HG03565 (cell line): ENCODE measurements at regions not wholly inside any gene's neighbourhood (a gene's known extent, or its start where the extent isn't known, plus 50 kb on each side); places are given as distances from the start of the nearest gene placed in this dataset.
"Not testable (repeated sequence)": the region's sequence is repeated elsewhere in the genome, so short reads cannot be mapped to it uniquely, and the experiment has no call there.

Source experiments
- ATAC-seq: cut with Tn5 transposase; IDR thresholded peaks from one replicate; pipeline ENCODE4 v1.9.1; 2021; ENCODE audit warnings: mild to moderate bottlenecking, moderate library complexity; ENCODE audit not compliant: unreplicated experiment

DNA sequence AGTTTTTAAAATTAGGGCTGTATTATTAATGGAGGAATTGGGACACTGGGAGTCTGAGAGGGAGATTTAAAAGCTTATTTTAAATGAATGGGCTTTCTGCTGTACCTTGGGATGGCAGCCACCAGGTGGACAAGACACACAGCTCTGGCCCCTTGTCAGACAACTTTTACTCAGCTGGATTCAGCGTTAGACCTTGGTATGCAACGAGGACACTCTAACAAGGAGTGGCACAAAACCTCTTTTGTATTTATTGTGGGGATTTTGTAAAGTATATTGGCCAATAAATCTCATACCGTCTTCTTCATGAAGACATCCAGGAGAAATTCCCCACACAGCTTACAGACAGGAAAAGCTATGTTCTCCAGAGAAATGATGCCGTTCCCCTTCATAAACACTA, 105.7 kb downstream of the LCA5 start:
- ATAC-seq = no peak

DNA sequence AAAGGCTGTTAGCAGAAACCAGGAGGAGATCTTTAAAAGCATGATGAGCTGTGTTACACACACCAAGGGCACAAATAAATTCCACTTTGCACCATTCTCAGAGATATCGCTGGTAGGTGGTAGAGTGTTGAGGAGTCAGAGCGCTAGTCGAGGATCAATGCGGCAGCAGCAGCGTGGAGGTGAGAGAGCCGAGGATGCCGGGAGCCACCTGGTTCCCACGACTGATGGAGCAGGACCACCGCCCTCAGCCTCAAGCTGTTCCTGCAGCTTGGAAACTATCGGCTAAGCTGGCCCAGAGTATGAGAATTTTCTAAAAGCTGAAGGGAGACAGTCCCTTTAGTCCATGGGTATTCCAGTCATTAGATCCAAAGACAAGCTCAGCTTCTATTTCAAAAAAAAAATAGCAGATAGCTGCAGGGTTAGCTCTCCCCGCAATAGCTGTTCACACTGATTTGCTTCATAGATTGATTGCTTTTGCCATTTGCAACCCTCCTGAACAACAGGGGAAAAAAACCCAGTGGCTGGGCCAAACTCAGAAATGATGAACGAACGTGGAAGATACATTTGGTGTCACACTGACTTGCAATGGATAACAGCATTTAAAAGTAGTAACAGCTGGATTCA, 106.2 kb downstream of the LCA5 start:
- no peak for ATAC-seq

DNA sequence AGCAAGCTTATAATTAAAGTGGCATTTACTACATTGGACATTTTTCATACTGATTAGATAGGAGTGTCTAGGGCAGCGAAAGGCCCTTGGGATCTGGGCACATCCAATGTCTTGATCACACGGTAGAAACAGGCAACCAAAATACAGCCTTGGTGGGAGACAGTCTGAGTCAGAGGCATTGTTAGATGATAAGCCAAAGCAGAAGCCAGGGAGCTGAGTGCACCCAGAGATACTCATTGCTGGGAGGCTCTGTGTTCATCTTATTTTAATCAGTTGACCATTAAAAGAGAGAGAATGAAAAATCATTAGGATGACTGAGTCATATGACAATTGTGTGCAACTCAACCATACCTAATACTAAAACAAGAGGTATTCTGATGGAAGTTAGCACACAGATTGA, 109.5 kb downstream of the LCA5 start:
- no peak for ATAC-seq

DNA sequence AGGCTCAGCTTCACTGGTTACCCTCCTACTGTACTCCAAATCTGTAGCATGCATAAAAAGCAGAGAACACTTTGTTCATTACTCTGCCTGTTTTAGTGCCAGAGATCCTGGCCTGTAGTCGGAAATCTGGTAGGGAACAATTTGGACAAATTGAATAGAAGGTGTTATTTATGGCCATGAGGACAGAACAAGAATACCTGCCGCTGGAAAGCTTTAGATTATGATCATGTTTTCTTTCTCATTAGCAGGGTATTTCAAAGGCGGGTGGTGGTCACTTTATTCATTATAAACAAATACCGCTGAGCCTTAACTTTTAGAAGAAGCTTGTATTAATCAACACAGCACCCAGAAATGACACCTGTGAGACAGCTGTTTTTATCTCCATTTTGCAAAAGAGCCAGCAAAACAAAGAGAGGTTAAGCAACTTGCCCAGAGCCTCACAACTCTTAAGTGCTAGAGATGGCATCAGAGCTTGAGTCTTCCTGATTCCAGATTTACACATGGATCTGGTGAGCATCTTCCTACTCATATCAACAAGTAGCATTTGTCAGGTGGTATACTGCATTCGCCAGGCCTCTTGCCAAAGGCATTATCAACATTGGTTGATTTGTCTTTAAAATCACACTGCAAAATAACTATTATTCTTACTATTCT, 110.5 kb downstream of the LCA5 start:
- no peak for ATAC-seq

DNA sequence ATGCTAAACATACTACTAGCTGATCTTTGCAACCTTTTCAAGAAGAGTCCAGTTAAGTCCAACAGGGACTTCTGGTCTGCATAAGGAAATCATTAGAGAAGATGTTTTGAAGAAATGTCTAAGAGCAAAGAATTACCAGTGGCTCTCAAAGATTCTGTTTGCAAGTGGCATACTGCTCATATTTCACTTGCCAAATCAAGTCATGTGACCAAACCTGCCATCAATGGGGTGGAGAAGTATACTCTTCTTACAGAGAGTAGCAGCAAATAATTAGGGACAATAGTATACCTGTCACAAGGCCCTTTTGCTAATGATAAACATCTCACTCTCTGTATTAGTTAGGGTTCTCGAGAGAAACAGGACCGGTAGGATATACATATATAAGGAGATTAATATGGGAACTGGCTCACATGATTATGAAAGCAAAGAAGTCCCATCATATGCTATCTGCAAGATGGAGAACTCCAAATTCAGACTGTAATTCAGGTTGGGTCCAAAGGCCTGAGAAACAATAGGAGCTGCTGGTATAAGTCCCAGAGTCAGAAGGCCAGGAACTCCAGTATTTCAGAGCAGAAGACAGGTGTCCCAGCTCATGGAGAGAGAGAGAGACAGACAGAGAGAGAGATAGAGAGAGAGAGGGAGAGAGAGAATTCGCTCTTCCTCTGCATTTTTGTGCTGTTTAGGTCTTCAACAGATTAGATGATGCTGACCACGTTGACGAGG, 111.5 kb downstream of the LCA5 start:
- no peak for ATAC-seq

DNA sequence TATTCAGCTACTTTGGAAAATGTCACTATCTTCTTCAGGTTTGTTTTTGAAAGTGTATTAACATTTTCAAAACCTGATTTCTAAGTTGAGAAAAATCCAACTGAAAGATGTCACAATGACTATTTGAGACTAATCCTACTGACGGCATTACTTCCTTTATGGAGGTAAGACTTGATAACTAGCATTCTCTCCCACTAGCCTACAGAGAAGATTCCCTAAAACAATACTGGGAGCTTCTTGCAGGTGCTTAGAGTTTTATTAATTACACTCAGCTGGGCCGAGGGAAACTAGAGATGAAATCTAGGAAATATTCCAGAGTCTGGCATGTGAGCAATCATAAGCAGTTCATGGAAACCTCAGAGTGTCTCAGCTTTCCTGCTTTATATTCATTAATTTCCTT, 114.0 kb downstream of the LCA5 start:
- no peak for ATAC-seq

DNA sequence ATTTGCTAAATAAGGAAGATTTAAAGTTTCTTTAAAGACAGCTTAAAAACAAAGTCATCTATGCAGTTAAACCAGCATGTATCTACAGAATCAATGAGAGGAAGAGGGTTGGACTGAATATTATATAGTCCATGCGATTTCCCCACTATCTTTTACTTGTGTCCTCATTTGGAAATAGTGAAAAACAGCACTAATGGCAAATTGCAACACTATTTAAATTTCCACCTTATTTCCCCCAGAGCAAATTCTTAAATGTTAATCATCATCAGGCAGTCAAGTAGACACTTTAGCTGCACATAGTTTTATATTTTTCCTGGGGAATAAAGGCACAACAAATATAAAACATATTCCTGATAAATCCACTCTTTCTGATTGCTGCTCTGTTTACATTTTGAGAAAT, 114.6 kb downstream of the LCA5 start:
- no peak for ATAC-seq

DNA sequence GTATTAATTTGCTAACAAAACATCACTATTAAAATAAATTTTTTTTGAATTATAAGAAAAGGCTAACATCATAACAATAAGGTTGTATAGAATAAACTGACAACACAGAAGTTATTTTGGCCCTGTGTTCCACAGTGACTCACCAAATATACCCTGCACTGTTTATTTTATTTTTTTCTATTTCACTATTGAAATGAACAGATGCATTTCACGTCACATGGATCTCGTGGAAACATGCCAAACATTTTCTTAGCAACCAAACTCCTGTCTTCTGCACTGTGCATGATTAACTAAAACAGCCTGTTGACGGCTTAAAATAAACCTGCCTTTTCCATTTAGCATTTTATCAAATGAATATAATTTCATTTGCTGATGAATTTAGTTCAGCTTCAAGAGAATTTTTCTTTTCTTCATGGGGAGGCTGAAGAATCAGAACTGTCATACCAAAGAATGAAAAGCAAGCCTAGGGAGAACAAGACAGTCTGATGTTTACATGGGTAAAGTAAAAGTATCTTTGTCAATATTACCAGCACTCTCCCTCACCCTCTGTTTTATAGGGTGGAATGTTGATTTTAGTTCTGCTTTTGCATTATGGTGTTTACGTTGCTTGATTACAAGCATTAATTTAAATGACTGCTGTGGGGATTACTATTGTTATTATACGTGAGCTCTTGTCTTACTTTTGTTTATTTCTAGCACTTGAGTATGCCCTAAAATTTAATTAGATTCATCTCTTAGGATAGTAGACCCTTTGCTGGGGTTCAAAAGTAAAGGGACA, 115.3 kb downstream of the LCA5 start:
- no peak for ATAC-seq

DNA sequence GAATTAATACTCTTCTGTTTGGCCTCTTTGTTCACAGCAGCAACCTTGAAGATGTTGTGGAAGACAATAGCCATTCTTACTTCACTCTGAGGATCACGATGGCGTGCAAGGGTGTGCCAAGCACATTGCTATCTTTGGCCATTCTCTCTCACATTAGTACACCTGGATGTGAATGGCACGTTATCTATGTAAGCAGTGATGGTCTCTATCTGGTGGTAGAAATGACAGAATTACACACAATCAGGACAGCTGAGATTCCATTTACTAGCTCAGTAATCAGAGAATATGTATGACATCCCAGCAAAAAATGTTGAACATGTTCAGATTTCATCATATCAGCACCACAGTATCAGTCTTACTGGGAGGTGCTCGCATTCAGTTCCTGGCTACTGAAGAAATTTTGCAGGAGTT, 116.2 kb downstream of the LCA5 start:
- no peak for ATAC-seq

DNA sequence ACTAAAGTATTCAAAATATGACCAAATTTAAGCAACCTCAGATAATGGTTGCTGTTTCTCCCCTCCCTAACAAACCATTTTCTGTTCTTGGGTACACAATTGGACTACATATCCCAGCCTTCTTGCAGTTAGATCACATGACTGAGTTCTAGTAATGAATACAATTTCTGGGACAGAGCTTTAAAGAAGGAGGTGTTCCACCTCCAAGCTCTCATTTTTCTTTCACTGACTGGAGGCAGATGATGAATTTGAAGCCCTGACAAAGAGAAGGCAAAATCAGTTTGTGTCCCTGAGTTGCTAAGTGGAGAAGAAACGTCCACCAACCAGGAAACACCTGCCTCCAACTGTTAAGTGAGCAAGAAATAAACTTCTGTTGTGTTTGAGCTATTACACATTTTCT, 117.2 kb downstream of the LCA5 start:
- no peak for ATAC-seq

DNA sequence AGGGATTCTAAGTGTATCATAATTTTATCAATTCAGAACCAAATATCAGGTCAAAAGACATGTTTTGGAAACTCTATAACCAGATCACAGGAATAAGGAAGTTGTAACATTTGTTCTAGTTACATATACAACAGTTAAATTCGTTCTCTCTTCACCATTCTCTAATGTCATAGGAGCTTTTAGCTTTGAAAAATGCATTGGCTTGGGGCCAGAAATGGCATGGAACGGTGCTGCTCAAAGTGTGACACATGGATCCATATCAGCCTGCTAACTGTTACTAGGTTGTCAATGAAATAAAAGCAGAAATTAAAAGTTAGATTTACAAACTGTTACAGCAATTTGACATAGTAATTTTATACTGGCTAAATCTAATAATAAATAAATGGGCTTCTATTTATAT, 120.3 kb downstream of the LCA5 start:
- no peak for ATAC-seq

DNA sequence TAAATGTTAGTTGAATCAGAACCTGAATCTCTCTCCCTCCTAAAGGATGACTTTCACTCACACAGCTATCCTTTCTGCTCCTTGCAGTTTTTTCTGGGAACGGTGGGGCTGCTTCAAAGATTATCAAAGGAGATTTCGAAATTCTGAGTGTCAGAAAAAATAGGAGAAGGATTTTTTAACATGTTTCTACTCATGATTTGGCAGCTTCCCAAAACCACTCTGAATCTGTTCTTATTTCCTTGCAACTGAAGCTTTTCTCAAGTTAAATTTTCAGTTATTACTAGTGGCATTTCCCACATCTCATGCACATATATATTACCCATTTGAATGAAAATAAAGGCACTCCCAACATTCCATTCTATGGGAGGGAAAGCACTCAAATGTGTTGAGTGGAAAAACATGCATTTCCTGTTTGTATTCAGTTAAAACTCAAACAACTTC, 123.6 kb downstream of the LCA5 start:
- ATAC-seq = no peak

DNA sequence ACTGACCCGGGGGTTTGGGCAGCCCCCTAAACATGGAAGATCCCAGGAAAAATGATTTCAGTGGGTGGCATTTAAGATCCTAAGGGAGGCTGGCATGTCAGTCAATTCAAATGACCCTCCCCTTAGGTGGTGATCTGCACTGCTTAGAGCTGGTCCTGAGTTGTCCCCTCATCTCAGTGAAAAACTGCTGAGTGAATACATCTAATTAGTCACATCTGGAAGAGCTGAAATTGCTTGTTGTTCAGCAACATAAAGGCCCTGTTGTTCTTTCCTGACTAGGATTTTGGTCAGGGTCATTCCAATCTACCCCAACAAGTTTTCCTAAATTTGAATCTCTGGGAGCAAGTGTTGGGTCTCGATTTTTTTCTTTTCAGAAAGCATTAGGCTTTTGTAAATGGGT, 126.4 kb downstream of the LCA5 start:
- no peak for ATAC-seq

DNA sequence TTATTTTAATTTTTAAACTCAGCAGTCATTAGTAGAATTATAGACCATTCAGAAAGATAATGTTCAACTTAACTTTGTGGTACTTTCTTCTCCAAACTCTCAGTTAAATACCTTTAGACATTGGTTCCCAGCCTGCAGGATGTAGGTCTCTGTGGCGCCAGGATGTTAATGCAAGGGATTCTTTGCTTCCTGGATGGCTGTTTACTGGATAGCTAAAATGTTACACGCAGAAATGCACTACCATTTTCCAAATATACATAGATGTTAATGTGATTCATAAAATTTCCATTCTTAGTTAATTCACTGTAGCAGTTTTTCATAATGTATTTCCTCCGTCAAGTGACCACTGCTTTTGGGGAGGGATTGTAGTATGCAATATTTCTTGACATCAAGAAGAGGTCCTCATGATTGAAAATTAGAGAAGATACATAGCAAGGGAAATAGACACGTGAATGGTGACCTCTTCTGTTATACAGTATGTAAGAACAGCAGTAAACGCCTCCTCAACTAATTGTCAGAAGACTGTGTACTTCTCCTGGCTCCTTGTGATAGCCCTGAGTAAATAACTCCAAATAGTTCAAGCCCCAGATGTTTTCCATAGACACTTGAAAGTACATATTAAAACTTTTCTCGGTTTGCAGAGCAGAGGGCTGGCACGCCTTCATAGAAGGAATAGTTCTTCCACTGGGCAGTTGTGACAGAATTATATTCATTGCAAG, 128.8 kb downstream of the LCA5 start:
- no peak for ATAC-seq

DNA sequence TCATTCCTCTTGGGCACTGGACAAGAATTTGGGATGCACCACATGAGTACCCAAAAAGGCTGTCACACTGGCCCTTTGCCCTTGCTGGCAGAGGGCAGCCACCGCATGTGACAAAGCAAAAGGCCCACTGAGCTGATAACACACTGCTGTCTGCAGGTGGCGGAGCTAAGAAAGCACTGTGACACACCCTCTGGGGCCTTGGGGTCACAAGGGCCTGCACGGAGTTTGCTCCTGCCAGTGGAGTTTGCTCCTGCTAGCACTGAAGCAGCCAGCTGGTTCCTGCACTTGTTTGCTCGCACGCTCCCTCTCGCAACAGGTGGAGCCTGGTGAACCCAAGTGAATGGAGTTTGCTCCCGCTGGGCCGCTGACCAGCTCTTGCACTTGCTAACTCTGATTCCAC, 132.6 kb downstream of the LCA5 start:
- ATAC-seq = no peak

DNA sequence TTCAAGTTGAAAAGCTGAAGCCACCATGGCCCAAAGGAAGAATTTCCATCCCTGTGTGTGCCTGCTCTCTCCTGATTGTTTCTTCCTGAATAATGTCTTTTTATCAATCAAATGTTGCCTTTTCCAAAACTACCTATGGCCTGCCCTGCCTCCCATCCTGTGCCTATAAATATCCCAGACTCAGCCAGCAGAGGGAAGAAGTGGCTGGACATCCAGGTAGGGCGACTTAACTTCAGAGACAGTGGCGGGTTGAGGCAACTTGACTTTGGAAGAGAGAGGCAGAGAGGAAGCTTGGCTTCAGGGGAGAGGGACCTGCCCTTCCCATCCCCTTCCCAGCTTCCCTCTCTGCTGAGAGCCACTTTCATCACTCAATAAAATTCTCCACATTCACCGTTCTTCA, 133.0 kb downstream of the LCA5 start:
- ATAC-seq = no peak

DNA sequence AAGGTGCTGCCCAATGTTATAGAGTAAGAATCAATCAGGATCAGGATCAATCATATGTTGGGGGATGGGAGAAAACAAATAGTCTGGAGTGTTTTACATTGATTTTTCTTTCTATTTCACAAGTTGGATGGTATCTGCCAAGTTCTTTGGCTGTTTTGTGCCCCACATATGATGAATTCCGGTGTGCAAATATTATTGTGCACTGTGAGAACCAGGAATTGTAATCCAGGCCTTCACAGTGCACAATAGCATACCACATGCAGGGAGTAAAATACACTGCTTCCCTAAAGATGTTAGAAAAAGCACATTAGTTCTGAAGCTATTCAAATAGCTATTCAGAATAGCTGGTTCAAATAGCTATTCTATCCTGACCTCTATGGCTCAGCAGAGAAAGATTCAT, 133.7 kb downstream of the LCA5 start:
- ATAC-seq = no peak

DNA sequence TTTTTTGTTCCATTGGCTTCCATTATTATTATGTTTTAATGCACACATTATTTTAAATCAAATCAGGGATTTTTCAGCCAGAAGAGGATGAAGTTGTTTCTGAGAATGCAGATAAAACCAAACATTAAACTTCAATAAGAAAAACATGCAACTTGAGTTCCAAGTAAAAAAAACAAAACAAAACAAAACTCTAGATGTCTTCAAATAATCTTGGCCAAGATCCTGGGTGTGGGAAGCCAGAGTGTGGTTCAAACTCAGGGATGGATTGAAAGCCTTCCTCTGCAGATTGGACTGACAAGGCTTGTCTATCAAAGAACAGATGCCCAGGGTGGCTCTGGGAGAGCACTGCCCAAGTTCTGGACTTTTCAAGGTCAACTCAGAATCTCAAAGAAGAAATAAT, 134.1 kb downstream of the LCA5 start:
- no peak for ATAC-seq

DNA sequence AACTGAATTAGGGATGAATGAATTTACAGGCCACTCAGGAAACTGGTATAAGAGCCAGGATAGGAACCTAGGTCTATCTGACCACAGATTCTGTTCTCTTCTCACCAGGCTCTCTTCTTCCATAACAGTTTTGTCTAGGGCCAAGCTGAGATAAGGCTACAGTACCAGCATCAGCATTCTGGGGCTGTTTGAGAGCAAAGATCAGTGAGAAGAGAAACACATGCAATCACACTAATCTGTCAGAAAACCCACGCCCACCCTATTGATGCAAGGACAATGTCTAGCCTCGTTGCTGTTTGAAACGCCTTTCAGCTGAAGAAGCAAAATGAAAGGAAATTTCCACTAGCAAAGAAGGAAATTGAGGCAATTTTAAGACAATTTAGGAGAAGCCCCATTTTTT, 137.7 kb downstream of the LCA5 start:
- no peak for ATAC-seq

DNA sequence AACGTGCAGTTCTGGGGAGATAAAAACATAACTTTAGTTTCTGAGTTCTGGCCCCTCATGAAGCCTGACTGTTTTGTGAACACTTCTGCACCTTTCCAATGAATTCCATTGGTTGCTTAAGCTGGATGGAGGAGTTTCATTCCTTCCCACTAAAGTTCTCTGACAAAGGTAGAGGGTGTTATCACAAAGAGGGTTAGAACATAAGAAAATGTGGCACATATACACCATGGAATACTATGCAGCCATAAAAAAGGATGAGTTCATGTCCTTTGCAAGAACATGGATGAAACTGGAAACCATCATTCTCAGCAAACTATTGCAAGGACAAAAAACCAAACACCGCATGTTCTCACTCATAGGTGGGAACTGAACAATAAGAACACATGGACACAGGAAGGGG, 138.6 kb downstream of the LCA5 start:
- ATAC-seq = not testable (repeated sequence)

DNA sequence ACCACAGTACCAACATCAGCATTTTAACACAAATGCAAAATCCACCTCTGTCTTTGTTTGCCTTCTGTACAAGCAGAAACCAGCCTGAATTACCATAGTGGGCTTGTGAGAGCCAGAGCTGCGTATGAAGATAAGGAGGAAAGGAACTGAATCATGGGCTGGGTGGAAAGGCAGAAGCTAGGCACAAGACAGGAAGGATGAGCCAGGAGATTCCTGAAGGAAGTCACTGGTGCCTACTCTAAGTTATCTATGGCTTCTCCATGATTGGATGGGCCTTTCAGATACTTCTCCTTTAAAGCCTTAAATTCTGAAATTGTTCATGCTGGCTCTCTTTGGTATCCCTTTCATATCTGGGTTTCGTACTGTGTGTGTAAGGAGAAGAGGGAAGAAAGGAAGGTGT, 140.6 kb downstream of the LCA5 start:
- no peak for ATAC-seq
